K562 (cell line): ENCODE measurements at regions not wholly inside any gene's neighbourhood (a gene's known extent, or its start where the extent isn't known, plus 50 kb on each side); places are given as distances from the start of the nearest gene placed in this dataset.
A peak's percentile ranks its signal among the peaks of the same experiment; 100 is the strongest.

ENCODE experiments used
- BRD9 ChIP-seq: fragments of 450-650 bp; IDR thresholded peaks from 2 replicates; pipeline ENCODE4 v1.6.1; 2018; ENCODE audit warnings: low read depth; ENCODE audit not compliant: partially characterized antibody
- MEF2D ChIP-seq: conservative IDR thresholded peaks from 2 replicates; pipeline ENCODE4 v1.6.1; 2016; ENCODE audit warnings: low read depth, missing genetic modification characterization, missing compliant biosample characterization
- MYBL2 ChIP-seq, 2 experiments: fragments of 450-650 bp in 1 of 2; sonication (generic) in 1 of 2; formaldehyde crosslinking in 1 of 2; IDR thresholded peaks; 2 replicates each; pipeline versions ENCODE4 v1.6.1 to v1.8.1; 2017 to 2022; ENCODE audit warnings: borderline replicate concordance in 1 of 2, inconsistent platforms in 1 of 2, low read depth in 1 of 2, mild to moderate bottlenecking in 1 of 2, missing genetic modification reagents in 1 of 2, moderate library complexity in 1 of 2
- PCBP1 ChIP-seq: fragments of 200-400 bp; formaldehyde crosslinking; IDR thresholded peaks from 2 replicates; pipeline ENCODE4 v1.6.1; 2018; ENCODE audit warnings: mild to moderate bottlenecking, low read depth, low read length; ENCODE audit not compliant: poor library complexity, severe bottlenecking
- RB1 ChIP-seq: fragments of 450-650 bp; IDR thresholded peaks from 2 replicates; pipeline ENCODE4 v1.6.1; 2017; ENCODE audit warnings: low read depth, mild to moderate bottlenecking
- RBM25 ChIP-seq: fragments of 200-400 bp; formaldehyde crosslinking; IDR thresholded peaks from 2 replicates; pipeline ENCODE4 v1.6.1; 2018; ENCODE audit warnings: low read length, low read depth, moderate library complexity; ENCODE audit not compliant: severe bottlenecking
- SMARCA5 ChIP-seq: fragments of 450-650 bp; IDR thresholded peaks from 2 replicates; pipeline ENCODE4 v1.6.1; 2016
- SNRNP70 ChIP-seq: fragments of 200-400 bp; formaldehyde crosslinking; optimal IDR thresholded peaks from 2 replicates; pipeline ENCODE3; 2017; ENCODE audit warnings: low read depth, low read length
- TCFL5 ChIP-seq: fragments of 250-450 bp; sonication (Bioruptor Pico); conservative IDR thresholded peaks from 2 replicates; pipeline ENCODE4 v1.6.1; 2021; ENCODE audit warnings: mild to moderate bottlenecking, moderate library complexity, matching md5 sums
- XRCC4 ChIP-seq: IDR thresholded peaks from one replicate; pipeline ENCODE4 v1.6.1; 2011; ENCODE audit not compliant: insufficient read depth, insufficient read length; ENCODE audit errors: extremely low read depth
- ZNF699 ChIP-seq: fragments of 250-450 bp; sonication (Bioruptor Pico); IDR thresholded peaks from 2 replicates; pipeline ENCODE4 v1.8.0; 2021; ENCODE audit warnings: mild to moderate bottlenecking, moderate library complexity; ENCODE audit not compliant: insufficient replicate concordance
- TF ChIP-seq, protein P1 (sequence below): fragments of 200-600 bp; sonication (generic); IDR thresholded peaks from one replicate; pipeline ENCODE4 v1.6.1; 2012; ENCODE audit warnings: mild to moderate bottlenecking, low read depth, low read length, inconsistent platforms
- TF ChIP-seq, protein P2 (sequence below): fragments of 450-650 bp; IDR thresholded peaks from 2 replicates; pipeline ENCODE4 v1.6.1; 2014; ENCODE audit warnings: low read depth, mild to moderate bottlenecking, moderate library complexity, borderline replicate concordance
- TF ChIP-seq, protein P3 (sequence below): fragments of 250-450 bp; sonication (Bioruptor Pico); IDR thresholded peaks from 2 replicates; pipeline ENCODE4 v1.5.0; 2021

DNA sequence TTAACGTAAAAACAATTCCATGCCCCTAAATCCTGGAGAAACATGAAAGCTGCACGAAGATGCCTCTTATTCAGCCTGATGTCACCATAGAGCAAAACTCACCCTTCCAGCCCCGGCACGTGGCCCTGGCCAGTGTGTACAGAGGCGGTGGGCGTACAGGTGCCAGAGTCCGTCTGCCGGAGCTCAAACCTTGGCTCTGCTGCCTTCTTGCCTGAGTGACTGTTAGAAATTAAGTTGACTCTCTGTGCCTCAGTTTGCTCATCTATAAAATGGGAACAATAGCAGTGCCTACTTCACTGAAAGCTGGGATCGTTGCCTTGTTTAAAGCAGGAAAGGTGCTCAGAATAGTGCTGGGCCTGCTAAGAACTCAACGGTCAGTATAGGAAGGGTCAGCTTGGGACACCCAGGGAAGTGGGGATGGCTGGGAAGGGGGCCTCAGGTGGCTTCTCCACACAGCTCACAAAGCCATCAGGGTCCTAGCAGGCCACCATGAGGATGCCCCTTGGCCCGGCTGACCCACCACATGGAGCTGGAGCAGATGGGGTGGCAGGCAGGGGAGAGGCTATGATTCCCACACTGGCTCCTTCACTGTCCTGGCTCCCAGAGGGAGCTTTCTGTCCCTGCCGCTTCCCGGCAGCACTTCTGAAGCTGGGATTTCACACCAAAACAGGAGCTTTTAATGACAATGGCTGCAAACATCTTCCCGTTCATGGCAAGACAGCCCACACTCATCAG is 237.2 kb downstream of the NPHP4 start (continued):
- TF ChIP-seq, protein P1, sequence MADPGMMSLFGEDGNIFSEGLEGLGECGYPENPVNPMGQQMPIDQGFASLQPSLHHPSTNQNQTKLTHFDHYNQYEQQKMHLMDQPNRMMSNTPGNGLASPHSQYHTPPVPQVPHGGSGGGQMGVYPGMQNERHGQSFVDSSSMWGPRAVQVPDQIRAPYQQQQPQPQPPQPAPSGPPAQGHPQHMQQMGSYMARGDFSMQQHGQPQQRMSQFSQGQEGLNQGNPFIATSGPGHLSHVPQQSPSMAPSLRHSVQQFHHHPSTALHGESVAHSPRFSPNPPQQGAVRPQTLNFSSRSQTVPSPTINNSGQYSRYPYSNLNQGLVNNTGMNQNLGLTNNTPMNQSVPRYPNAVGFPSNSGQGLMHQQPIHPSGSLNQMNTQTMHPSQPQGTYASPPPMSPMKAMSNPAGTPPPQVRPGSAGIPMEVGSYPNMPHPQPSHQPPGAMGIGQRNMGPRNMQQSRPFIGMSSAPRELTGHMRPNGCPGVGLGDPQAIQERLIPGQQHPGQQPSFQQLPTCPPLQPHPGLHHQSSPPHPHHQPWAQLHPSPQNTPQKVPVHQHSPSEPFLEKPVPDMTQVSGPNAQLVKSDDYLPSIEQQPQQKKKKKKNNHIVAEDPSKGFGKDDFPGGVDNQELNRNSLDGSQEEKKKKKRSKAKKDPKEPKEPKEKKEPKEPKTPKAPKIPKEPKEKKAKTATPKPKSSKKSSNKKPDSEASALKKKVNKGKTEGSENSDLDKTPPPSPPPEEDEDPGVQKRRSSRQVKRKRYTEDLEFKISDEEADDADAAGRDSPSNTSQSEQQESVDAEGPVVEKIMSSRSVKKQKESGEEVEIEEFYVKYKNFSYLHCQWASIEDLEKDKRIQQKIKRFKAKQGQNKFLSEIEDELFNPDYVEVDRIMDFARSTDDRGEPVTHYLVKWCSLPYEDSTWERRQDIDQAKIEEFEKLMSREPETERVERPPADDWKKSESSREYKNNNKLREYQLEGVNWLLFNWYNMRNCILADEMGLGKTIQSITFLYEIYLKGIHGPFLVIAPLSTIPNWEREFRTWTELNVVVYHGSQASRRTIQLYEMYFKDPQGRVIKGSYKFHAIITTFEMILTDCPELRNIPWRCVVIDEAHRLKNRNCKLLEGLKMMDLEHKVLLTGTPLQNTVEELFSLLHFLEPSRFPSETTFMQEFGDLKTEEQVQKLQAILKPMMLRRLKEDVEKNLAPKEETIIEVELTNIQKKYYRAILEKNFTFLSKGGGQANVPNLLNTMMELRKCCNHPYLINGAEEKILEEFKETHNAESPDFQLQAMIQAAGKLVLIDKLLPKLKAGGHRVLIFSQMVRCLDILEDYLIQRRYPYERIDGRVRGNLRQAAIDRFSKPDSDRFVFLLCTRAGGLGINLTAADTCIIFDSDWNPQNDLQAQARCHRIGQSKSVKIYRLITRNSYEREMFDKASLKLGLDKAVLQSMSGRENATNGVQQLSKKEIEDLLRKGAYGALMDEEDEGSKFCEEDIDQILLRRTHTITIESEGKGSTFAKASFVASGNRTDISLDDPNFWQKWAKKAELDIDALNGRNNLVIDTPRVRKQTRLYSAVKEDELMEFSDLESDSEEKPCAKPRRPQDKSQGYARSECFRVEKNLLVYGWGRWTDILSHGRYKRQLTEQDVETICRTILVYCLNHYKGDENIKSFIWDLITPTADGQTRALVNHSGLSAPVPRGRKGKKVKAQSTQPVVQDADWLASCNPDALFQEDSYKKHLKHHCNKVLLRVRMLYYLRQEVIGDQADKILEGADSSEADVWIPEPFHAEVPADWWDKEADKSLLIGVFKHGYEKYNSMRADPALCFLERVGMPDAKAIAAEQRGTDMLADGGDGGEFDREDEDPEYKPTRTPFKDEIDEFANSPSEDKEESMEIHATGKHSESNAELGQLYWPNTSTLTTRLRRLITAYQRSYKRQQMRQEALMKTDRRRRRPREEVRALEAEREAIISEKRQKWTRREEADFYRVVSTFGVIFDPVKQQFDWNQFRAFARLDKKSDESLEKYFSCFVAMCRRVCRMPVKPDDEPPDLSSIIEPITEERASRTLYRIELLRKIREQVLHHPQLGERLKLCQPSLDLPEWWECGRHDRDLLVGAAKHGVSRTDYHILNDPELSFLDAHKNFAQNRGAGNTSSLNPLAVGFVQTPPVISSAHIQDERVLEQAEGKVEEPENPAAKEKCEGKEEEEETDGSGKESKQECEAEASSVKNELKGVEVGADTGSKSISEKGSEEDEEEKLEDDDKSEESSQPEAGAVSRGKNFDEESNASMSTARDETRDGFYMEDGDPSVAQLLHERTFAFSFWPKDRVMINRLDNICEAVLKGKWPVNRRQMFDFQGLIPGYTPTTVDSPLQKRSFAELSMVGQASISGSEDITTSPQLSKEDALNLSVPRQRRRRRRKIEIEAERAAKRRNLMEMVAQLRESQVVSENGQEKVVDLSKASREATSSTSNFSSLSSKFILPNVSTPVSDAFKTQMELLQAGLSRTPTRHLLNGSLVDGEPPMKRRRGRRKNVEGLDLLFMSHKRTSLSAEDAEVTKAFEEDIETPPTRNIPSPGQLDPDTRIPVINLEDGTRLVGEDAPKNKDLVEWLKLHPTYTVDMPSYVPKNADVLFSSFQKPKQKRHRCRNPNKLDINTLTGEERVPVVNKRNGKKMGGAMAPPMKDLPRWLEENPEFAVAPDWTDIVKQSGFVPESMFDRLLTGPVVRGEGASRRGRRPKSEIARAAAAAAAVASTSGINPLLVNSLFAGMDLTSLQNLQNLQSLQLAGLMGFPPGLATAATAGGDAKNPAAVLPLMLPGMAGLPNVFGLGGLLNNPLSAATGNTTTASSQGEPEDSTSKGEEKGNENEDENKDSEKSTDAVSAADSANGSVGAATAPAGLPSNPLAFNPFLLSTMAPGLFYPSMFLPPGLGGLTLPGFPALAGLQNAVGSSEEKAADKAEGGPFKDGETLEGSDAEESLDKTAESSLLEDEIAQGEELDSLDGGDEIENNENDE, result no peak
- TF ChIP-seq PCBP1 (no peak), RBM25 (peak; percentile 88), XRCC4 (no peak), SMARCA5 (0 out of 2 replicates have a peak, but pooled peaks have one; percentile 40), TCFL5 (CRISPR knock-in tag) (no peak), MYBL2 (IDR thresholded peaks at IDR 0.05; ENCODE audit: low read depth) (no peak), MYBL2 (CRISPR knock-in tag; IDR thresholded peaks at IDR 0.05; ENCODE audit: borderline replicate concordance) (no peak), ZNF699 (CRISPR knock-in tag) (no peak), MEF2D (tag) (no peak), BRD9 (no peak), SNRNP70 (no peak), RB1 (no peak)
- TF ChIP-seq, protein P2, sequence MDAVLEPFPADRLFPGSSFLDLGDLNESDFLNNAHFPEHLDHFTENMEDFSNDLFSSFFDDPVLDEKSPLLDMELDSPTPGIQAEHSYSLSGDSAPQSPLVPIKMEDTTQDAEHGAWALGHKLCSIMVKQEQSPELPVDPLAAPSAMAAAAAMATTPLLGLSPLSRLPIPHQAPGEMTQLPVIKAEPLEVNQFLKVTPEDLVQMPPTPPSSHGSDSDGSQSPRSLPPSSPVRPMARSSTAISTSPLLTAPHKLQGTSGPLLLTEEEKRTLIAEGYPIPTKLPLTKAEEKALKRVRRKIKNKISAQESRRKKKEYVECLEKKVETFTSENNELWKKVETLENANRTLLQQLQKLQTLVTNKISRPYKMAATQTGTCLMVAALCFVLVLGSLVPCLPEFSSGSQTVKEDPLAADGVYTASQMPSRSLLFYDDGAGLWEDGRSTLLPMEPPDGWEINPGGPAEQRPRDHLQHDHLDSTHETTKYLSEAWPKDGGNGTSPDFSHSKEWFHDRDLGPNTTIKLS, result no peak
- TF ChIP-seq, protein P3, sequence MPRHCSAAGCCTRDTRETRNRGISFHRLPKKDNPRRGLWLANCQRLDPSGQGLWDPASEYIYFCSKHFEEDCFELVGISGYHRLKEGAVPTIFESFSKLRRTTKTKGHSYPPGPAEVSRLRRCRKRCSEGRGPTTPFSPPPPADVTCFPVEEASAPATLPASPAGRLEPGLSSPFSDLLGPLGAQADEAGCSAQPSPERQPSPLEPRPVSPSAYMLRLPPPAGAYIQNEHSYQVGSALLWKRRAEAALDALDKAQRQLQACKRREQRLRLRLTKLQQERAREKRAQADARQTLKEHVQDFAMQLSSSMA (CRISPR knock-in tag), result no peak
